SK-N-SH (cell line): ENCODE measurements at regions not wholly inside any gene's neighbourhood (a gene's known extent, or its start where the extent isn't known, plus 50 kb on each side); places are given as distances from the start of the nearest gene placed in this dataset.

Source experiments
- CTCF ChIA-PET: fragments of 300-600, 350-600 bp; formaldehyde crosslinking; extraction: SDS; loops from one replicate; lab custom pipeline; 2021; lab: Yijun Ruan, JAX
- POLR2A ChIA-PET: fragments of 350-600 bp; sonication (Branson Sonifier 250); formaldehyde crosslinking; extraction: SDS; loops from one replicate; lab custom pipeline; 2020; ENCODE audit warnings: antibody characterized with exemption, inconsistent platforms; lab: Yijun Ruan, JAX
- DNase-seq: peaks from one replicate; pipeline ENCODE4 v3.0.0; 2012
- H2AFZ ChIP-seq: fragments of 200-600 bp; sonication (generic); 2 replicates; pipeline ENCODE4 v1.8.1; 2016; ENCODE audit warnings: antibody characterized with exemption, mild to moderate bottlenecking, low read depth
- H3F3A ChIP-seq: fragments of 200-600 bp; sonication (generic); replicated peaks from 2 replicates; pipeline ENCODE3; 2016; ENCODE audit warnings: antibody characterized with exemption, mild to moderate bottlenecking; ENCODE audit not compliant: insufficient read depth
- H3K27ac ChIP-seq, 2 experiments: fragments of 200-500 bp in 1 of 2; fragments of 200-600 bp in 1 of 2; sonication (Bioruptor generic) in 1 of 2; sonication (generic), shearing (Covaris generic) in 1 of 2; 2 replicates each; pipeline versions ENCODE4 v1.5.1 to v1.6.1; 2014 to 2016; ENCODE audit warnings: low read depth in 2 of 2, inconsistent platforms in 1 of 2, low read length in 1 of 2, mild to moderate bottlenecking in 1 of 2, mixed read lengths in 1 of 2
- H3K27me3 ChIP-seq: fragments of 200-600 bp; sonication (generic), shearing (Covaris generic); 2 replicates; pipeline ENCODE4 v1.6.1; 2016; ENCODE audit warnings: mixed run types; ENCODE audit not compliant: insufficient read depth
- H3K36me3 ChIP-seq, 2 experiments: fragments of 200-500 bp in 1 of 2; fragments of 200-600 bp in 1 of 2; sonication (Bioruptor generic) in 1 of 2; sonication (generic) in 1 of 2; replicated peaks in 1 of 2; 2 replicates each; pipeline versions ENCODE3 to v1.5.1; 2014 to 2016; ENCODE audit warnings: low read length in 1 of 2, mild to moderate bottlenecking in 1 of 2; ENCODE audit not compliant: insufficient read depth in 2 of 2, control insufficient read depth in 1 of 2
- H3K4me1 ChIP-seq, 2 experiments: fragments of 200-500 bp in 1 of 2; fragments of 200-600 bp in 1 of 2; sonication (Bioruptor generic) in 1 of 2; sonication (generic), shearing (Covaris generic) in 1 of 2; 2 replicates each; pipeline versions ENCODE4 v1.5.1 to v1.6.1; 2014 to 2016; ENCODE audit warnings: low read depth in 1 of 2, low read length in 1 of 2, mixed run types in 1 of 2; ENCODE audit not compliant: insufficient read depth in 2 of 2, control insufficient read depth in 1 of 2
- H3K4me2 ChIP-seq: fragments of 200-600 bp; sonication (generic), shearing (Covaris generic); 2 replicates; pipeline ENCODE4 v1.6.1; 2017; ENCODE audit warnings: mixed run types
- H3K4me3 ChIP-seq, 2 experiments: fragments of 200-500 bp in 1 of 2; fragments of 200-600 bp in 1 of 2; sonication (Bioruptor generic) in 1 of 2; sonication (generic), shearing (Covaris generic) in 1 of 2; 2 replicates each; pipeline versions ENCODE4 v1.5.1 to v1.8.1; 2014 to 2016; ENCODE audit warnings: low read depth in 2 of 2, inconsistent platforms in 1 of 2, low read length in 1 of 2, mild to moderate bottlenecking in 1 of 2, mixed read lengths in 1 of 2, moderate library complexity in 1 of 2
- H3K79me2 ChIP-seq: fragments of 200-600 bp; sonication (generic); 2 replicates; pipeline ENCODE4 v1.8.1; 2017; ENCODE audit warnings: mild to moderate bottlenecking; ENCODE audit not compliant: insufficient read depth
- H3K9ac ChIP-seq: fragments of 200-600 bp; sonication (generic); 2 replicates; pipeline ENCODE4 v1.6.1; 2017; ENCODE audit warnings: mixed run types
- H3K9me2 ChIP-seq: fragments of 200-600 bp; sonication (generic); 2 replicates; pipeline ENCODE4 v1.6.1; 2017; ENCODE audit warnings: mixed run types
- H3K9me3 ChIP-seq: fragments of 200-600 bp; sonication (generic); 2 replicates; pipeline ENCODE4 v1.6.1; 2017; ENCODE audit warnings: mixed run types, mild to moderate bottlenecking, moderate library complexity
- H4K20me1 ChIP-seq: fragments of 200-600 bp; sonication (generic); 2 replicates; pipeline ENCODE4 v1.6.1; 2017; ENCODE audit warnings: mild to moderate bottlenecking, mixed run types; ENCODE audit not compliant: insufficient read depth
- CHD2 ChIP-seq: fragments of 150-350 bp; IDR thresholded peaks from 2 replicates; pipeline ENCODE4 v1.6.1; 2018; ENCODE audit warnings: low read length; ENCODE audit not compliant: partially characterized antibody
- CTCF ChIP-seq: fragments of 200-600 bp; sonication (generic); IDR thresholded peaks from 2 replicates; pipeline ENCODE4 v1.6.1; 2017; ENCODE audit warnings: antibody characterized with exemption, mild to moderate bottlenecking, moderate library complexity
- ELF1 ChIP-seq: IDR thresholded peaks from 2 replicates; pipeline ENCODE4 v1.4.0; 2012
- FOSL2 ChIP-seq: IDR thresholded peaks from 2 replicates; pipeline ENCODE4 v1.4.0; 2012; ENCODE audit warnings: low read depth, mild to moderate bottlenecking, moderate library complexity, borderline replicate concordance
- FOXJ3 ChIP-seq: sonication (generic); formaldehyde crosslinking; IDR thresholded peaks from 2 replicates; pipeline ENCODE4 v1.5.1; 2020; ENCODE audit warnings: mild to moderate bottlenecking, missing genetic modification reagents
- FOXM1 ChIP-seq: IDR thresholded peaks from 2 replicates; pipeline ENCODE4 v1.4.0; 2012; ENCODE audit warnings: low read depth, mild to moderate bottlenecking
- JUND ChIP-seq: IDR thresholded peaks from 2 replicates; pipeline ENCODE4 v1.4.0; 2012
- MEF2A ChIP-seq: IDR thresholded peaks from 2 replicates; pipeline ENCODE4 v1.4.0; 2012; ENCODE audit warnings: low read depth, borderline replicate concordance
- NFIC ChIP-seq: IDR thresholded peaks from 2 replicates; pipeline ENCODE4 v1.4.0; 2012; ENCODE audit warnings: borderline replicate concordance
- PBX3 ChIP-seq: IDR thresholded peaks from 2 replicates; pipeline ENCODE4; 2012
- POLR2AphosphoS5 ChIP-seq: IDR thresholded peaks from 2 replicates; pipeline ENCODE4 v1.6.1; 2012; ENCODE audit warnings: low read depth, low read length
- RCOR1 ChIP-seq: fragments of 150-350 bp; IDR thresholded peaks from 2 replicates; pipeline ENCODE4 v1.6.1; 2017; ENCODE audit warnings: antibody characterized with exemption, low read length
- RFX5 ChIP-seq: IDR thresholded peaks from 2 replicates; pipeline ENCODE4 v1.6.1; 2012; ENCODE audit warnings: mild to moderate bottlenecking, improper control_type of control experiment, low read length
- SIN3A ChIP-seq: IDR thresholded peaks from 2 replicates; pipeline ENCODE4 v1.6.1; 2012; ENCODE audit warnings: low read depth, mild to moderate bottlenecking, low read length, moderate library complexity, borderline replicate concordance
- SMC3 ChIP-seq: IDR thresholded peaks from 2 replicates; pipeline ENCODE4 v1.6.1; 2012; ENCODE audit warnings: low read depth, low read length, improper control_type of control experiment
- TAF1 ChIP-seq: IDR thresholded peaks from 2 replicates; pipeline ENCODE4 v1.6.1; 2012; ENCODE audit warnings: low read depth, mild to moderate bottlenecking, low read length, moderate library complexity, borderline replicate concordance
- TCF12 ChIP-seq: IDR thresholded peaks from 2 replicates; pipeline ENCODE4 v1.4.0; 2012
- TEAD4 ChIP-seq: IDR thresholded peaks from 2 replicates; pipeline ENCODE4 v1.4.0; 2012; ENCODE audit warnings: mild to moderate bottlenecking, borderline replicate concordance; ENCODE audit not compliant: insufficient read depth
- USF2 ChIP-seq: fragments of 150-350 bp; IDR thresholded peaks from 2 replicates; pipeline ENCODE4 v1.6.1; 2017; ENCODE audit warnings: antibody characterized with exemption, low read length, low read depth, borderline replicate concordance
- WGBS: methylation state at CpG from one replicate; pipeline ENCODE4 v1.1.6; 2017; ENCODE audit warnings: low lambda C conversion rate; 5-methylcytosine and 5-hydroxymethylcytosine counted together

GRCh38 chr6:153942361-153942760 is 96.7 kb upstream of the OPRM1 start:
- POLR2A ChIA-PET: no interaction called here
- TF ChIP-seq SIN3A: no peak
- TF ChIP-seq POLR2AphosphoS5: no peak
- no peak for TF ChIP-seq SMC3
- no peak for TF ChIP-seq FOXM1
- no peak for TF ChIP-seq USF2
- no peak for TF ChIP-seq TCF12
- TF ChIP-seq NFIC: no peak
- H2AFZ ChIP-seq: no peak overlapping the region
- no peak overlapping the region for H3K4me2 ChIP-seq
- CTCF ChIA-PET: no interaction called here
- no peak overlapping the region for H3K27ac ChIP-seq
- H3K4me1 ChIP-seq: peaks cover 0 to 2% of the 10 kb centered on the region in 2 experiments; a peak in 1 of 4 replicates
- no peaks in the 10 kb centered on the region for H4K20me1 ChIP-seq
- no peaks in the 10 kb centered on the region for H3K36me3 ChIP-seq
- no peaks in the 10 kb centered on the region for H3K79me2 ChIP-seq
- H3F3A ChIP-seq: no peaks in the 10 kb centered on the region
- no peaks in the 10 kb centered on the region for H3K9me2 ChIP-seq
- 24% methylated on average over 1 of the region's 1 CpG for WGBS
- H3K9me3 ChIP-seq: no peaks in the 10 kb centered on the region
- DNase-seq: no peak
- H3K9ac ChIP-seq: no peak overlapping the region
- no peak overlapping the region for H3K4me3 ChIP-seq
- H3K27me3 ChIP-seq: no peaks in the 10 kb centered on the region

- H4K20me1 ChIP-seq: no peaks in the 10 kb centered on the region
- H3K4me1 ChIP-seq: peaks cover 0 to 2% of the 10 kb centered on the region in 2 experiments; a peak in 1 of 4 replicates
- no peaks in the 10 kb centered on the region for H3K36me3 ChIP-seq
- no peak overlapping the region for H3K27ac ChIP-seq
- ChIA-PET CTCF (interaction anchor here (1.2 kb wide), 1 partner anchor 711 kb away, joined by 6 read pairs; no protein-coding TSS in a partner anchor), POLR2A (no interaction called here)
- DNase-seq: no peak
- no peaks in the 10 kb centered on the region for H3F3A ChIP-seq
- no peaks in the 10 kb centered on the region for H3K9me2 ChIP-seq
- H3K9ac ChIP-seq: no peak overlapping the region
- H2AFZ ChIP-seq: no peak overlapping the region
- H3K4me2 ChIP-seq: no peak overlapping the region
- H3K9me3 ChIP-seq: no peaks in the 10 kb centered on the region
- H3K79me2 ChIP-seq: no peaks in the 10 kb centered on the region
- no peak for TF ChIP-seq FOSL2
- no peaks in the 10 kb centered on the region for H3K27me3 ChIP-seq
- H3K4me3 ChIP-seq: no peak overlapping the region
- WGBS: 55% methylated on average over 2 of the region's 2 CpGs
Measured at GRCh38 chr6:153941768-153942167, 97.3 kb upstream of the OPRM1 start.

- POLR2A ChIA-PET: no interaction called here
- Histone ChIP-seq H3K9me2 (no peaks in the 10 kb centered on the region), H3K4me1 (no peaks in the 10 kb centered on the region), H4K20me1 (no peaks in the 10 kb centered on the region), H3K36me3 (no peaks in the 10 kb centered on the region), H3K4me2 (no peak overlapping the region), H2AFZ (no peak overlapping the region), H3K9ac (no peak overlapping the region), H3K79me2 (no peaks in the 10 kb centered on the region), H3K27ac (no peak overlapping the region), H3K27me3 (no peaks in the 10 kb centered on the region), H3F3A (no peaks in the 10 kb centered on the region), H3K9me3 (no peaks in the 10 kb centered on the region), H3K4me3 (no peak overlapping the region)
- 64% methylated on average over 10 of the region's 10 CpGs for WGBS
- CTCF ChIA-PET: no interaction called here
- DNase-seq: no peak
- TF ChIP-seq MEF2A: no peak
- TF ChIP-seq TEAD4: no peak
- no peak for TF ChIP-seq RFX5
- TF ChIP-seq FOXM1: no peak
- no peak for TF ChIP-seq PBX3
- TF ChIP-seq CHD2: no peak
- no peak for TF ChIP-seq ELF1
- TF ChIP-seq RCOR1: no peak
- TF ChIP-seq JUND: no peak
- TF ChIP-seq TAF1: no peak
- no peak for TF ChIP-seq POLR2AphosphoS5
- no peak for TF ChIP-seq FOSL2
- TF ChIP-seq CTCF: no peak
- no peak for TF ChIP-seq NFIC
- no peak for TF ChIP-seq FOXJ3 (CRISPR knock-in tag)
Measured at GRCh38 chr6:153938876-153939275, 100.2 kb upstream of the OPRM1 start.
